GM12878 (cell line): ENCODE measurements at regions not wholly inside any gene's neighbourhood (a gene's known extent, or its start where the extent isn't known, plus 50 kb on each side); places are given as distances from the start of the nearest gene placed in this dataset.

Experiments used
- ATAC-seq: fragments of 200-7000 bp; cut with Tn5 transposase; 3 replicates; pipeline ENCODE4 v1.9.1; 2020; ENCODE audit warnings: mild to moderate bottlenecking, moderate library complexity
- BruUV-seq: library from RNA; stranded (reverse); fragments of 400-500 nt; replicated peaks from 2 replicates; lab custom pipeline; 2021; lab: Mats Ljungman, UMichigan
- CTCF ChIA-PET: fragments of 300-600 bp; sonication (Branson Sonifier 250); formaldehyde crosslinking; extraction: SDS; loops from one replicate; lab custom pipeline; 2021; ENCODE audit warnings: inconsistent platforms; lab: Yijun Ruan, JAX
- POLR2A ChIA-PET: fragments of 350-600 bp; formaldehyde crosslinking; extraction: SDS; loops from one replicate; lab custom pipeline; 2021; ENCODE audit warnings: inconsistent platforms; lab: Charles Lee
- RAD21 ChIA-PET: fragments of 300-600 bp; sonication (Branson Sonifier 250); formaldehyde crosslinking; loops from one replicate; lab custom pipeline; 2023; ENCODE audit warnings: antibody characterized with exemption; ENCODE audit not compliant: unreplicated experiment; lab: Charles Lee
- SMC1A ChIA-PET: fragments of 300-600 bp; sonication (Branson Sonifier 250); formaldehyde crosslinking; loops from one replicate; lab custom pipeline; 2023; ENCODE audit not compliant: unreplicated experiment, uncharacterized antibody; lab: Charles Lee
- DNase-seq: peaks from one replicate; pipeline ENCODE4 v3.0.0-alpha.2; 2011; ENCODE audit warnings: low read depth, low spot score
- FAIRE-seq: peaks from 3 replicates; lab custom pipeline; 2011; peaks lifted over from hg19 to GRCh38; lab: Jason Lieb, UNC
- H2AFZ ChIP-seq: 2 replicates; pipeline ENCODE4 v1.6.0; 2011; ENCODE audit warnings: low read depth, low read length, control low read depth; ENCODE audit not compliant: control insufficient read depth
- H3K27ac ChIP-seq: 2 replicates; pipeline ENCODE4 v1.5.1; 2011; ENCODE audit warnings: control low read depth; ENCODE audit not compliant: control insufficient read depth, insufficient read depth
- H3K27me3 ChIP-seq, 2 experiments: replicated peaks in 1 of 2; 2 replicates each; pipeline versions ENCODE4 v1.6.0 to v1.6.1; 2011; ENCODE audit warnings: low read length in 1 of 2; ENCODE audit not compliant: control insufficient read depth in 2 of 2, insufficient read depth in 2 of 2
- H3K36me3 ChIP-seq, 2 experiments: 2 replicates each; pipeline ENCODE4 v1.5.1; 2011; ENCODE audit warnings: low read length in 1 of 2; ENCODE audit not compliant: control insufficient read depth in 2 of 2, insufficient read depth in 2 of 2
- H3K4me1 ChIP-seq: 2 replicates; pipeline ENCODE4 v1.6.1; 2011; ENCODE audit warnings: mild to moderate bottlenecking, low read length, moderate library complexity, mixed read lengths; ENCODE audit not compliant: control insufficient read depth, insufficient read depth
- H3K4me2 ChIP-seq: 2 replicates; pipeline ENCODE4 v1.6.0; 2011; ENCODE audit warnings: control low read depth; ENCODE audit not compliant: control insufficient read depth, insufficient read depth
- H3K4me3 ChIP-seq: fragments of 200-600 bp; sonication (generic); 2 replicates; pipeline ENCODE4 v1.5.1; 2016
- H3K79me2 ChIP-seq: 2 replicates; pipeline ENCODE4 v1.6.0; 2011; ENCODE audit warnings: low read length; ENCODE audit not compliant: control insufficient read depth, insufficient read depth
- H3K9ac ChIP-seq: 2 replicates; pipeline ENCODE4 v1.8.0; 2011; ENCODE audit warnings: low read length, control low read depth, mixed read lengths; ENCODE audit not compliant: control insufficient read depth, insufficient read depth
- H3K9me3 ChIP-seq: replicated peaks from 3 replicates; pipeline ENCODE4 v1.5.1; 2011; ENCODE audit warnings: mild to moderate bottlenecking, low read length; ENCODE audit not compliant: control insufficient read depth, insufficient read depth
- H4K20me1 ChIP-seq: 2 replicates; pipeline ENCODE4 v1.6.0; 2011; ENCODE audit not compliant: control insufficient read depth, insufficient read depth
- BCL3 ChIP-seq: IDR thresholded peaks from 2 replicates; pipeline ENCODE4 v1.6.1; 2011; ENCODE audit warnings: borderline replicate concordance, low read depth, mild to moderate bottlenecking, moderate library complexity, low read length; ENCODE audit not compliant: insufficient read depth, poor library complexity, severe bottlenecking
- ETV6 ChIP-seq, 2 experiments: fragments of 450-650 bp in 1 of 2; IDR thresholded peaks in 1 of 2; conservative IDR thresholded peaks in 1 of 2; 2 replicates each; pipeline ENCODE4 v1.6.1; 2014; ENCODE audit warnings: antibody characterized with exemption in 1 of 2, borderline replicate concordance in 1 of 2, low read depth in 1 of 2, mild to moderate bottlenecking in 1 of 2, moderate library complexity in 1 of 2
- EZH2 ChIP-seq: IDR thresholded peaks from 2 replicates; pipeline ENCODE4 v1.6.1; 2012; ENCODE audit warnings: low read depth, mild to moderate bottlenecking, control low read depth, inconsistent platforms, low read length, borderline replicate concordance; ENCODE audit not compliant: control insufficient read depth
- FOXK2 ChIP-seq: fragments of 450-650 bp; IDR thresholded peaks from 2 replicates; pipeline ENCODE4 v1.6.1; 2017; ENCODE audit warnings: mild to moderate bottlenecking, moderate library complexity
- HCFC1 ChIP-seq: fragments of 150-350 bp; IDR thresholded peaks from 2 replicates; pipeline ENCODE4 v1.6.1; 2014; ENCODE audit warnings: low read length
- IKZF2 ChIP-seq, 2 experiments: fragments of 450-650 bp; IDR thresholded peaks; 2 replicates each; pipeline ENCODE4 v1.6.1; 2017; ENCODE audit warnings: mild to moderate bottlenecking in 2 of 2, moderate library complexity in 2 of 2
- MYC ChIP-seq: IDR thresholded peaks from 2 replicates; pipeline ENCODE4 v1.6.1; 2011; ENCODE audit warnings: mild to moderate bottlenecking, low read length, moderate library complexity, inconsistent platforms; ENCODE audit not compliant: insufficient read depth, insufficient replicate concordance, insufficient read length, severe bottlenecking
- NFYA ChIP-seq: IDR thresholded peaks from 2 replicates; pipeline ENCODE4 v1.6.1; 2011; ENCODE audit warnings: low read depth, mild to moderate bottlenecking, low read length, improper control_type of control experiment, borderline replicate concordance
- POLR2AphosphoS5 ChIP-seq: IDR thresholded peaks from 2 replicates; pipeline ENCODE4 v1.6.1; 2011; ENCODE audit warnings: mild to moderate bottlenecking, low read length, inconsistent platforms
- RAD21 ChIP-seq: IDR thresholded peaks from 2 replicates; pipeline ENCODE4 v1.6.1; 2011; ENCODE audit warnings: mild to moderate bottlenecking, low read depth, low read length, moderate library complexity; ENCODE audit not compliant: insufficient read depth
- RAD51 ChIP-seq: fragments of 450-650 bp; IDR thresholded peaks from 2 replicates; pipeline ENCODE4 v1.6.1; 2016; ENCODE audit warnings: moderate library complexity, mild to moderate bottlenecking, inconsistent platforms
- SIX5 ChIP-seq: IDR thresholded peaks from 2 replicates; pipeline ENCODE4 v1.6.1; 2011; ENCODE audit warnings: mild to moderate bottlenecking, low read depth, low read length, moderate library complexity; ENCODE audit not compliant: severe bottlenecking
- SMAD1 ChIP-seq: fragments of 450-650 bp; IDR thresholded peaks from 2 replicates; pipeline ENCODE4 v1.6.1; 2018; ENCODE audit warnings: mild to moderate bottlenecking, low read depth; ENCODE audit not compliant: partially characterized antibody
- WGBS: methylation state at CpG from one replicate; pipeline ENCODE4 v1.1.6; 2016; ENCODE audit warnings: low lambda C conversion rate; ENCODE audit not compliant: insufficient replicate concordance, insufficient coverage; ENCODE audit errors: missing lambda C conversion rate; 5-methylcytosine and 5-hydroxymethylcytosine counted together
- in situ Hi-C: fragments of 300-500 bp; cut with MboI; formaldehyde crosslinking; loops from 9 replicates; pipeline ENCODE4 v1.14.3; 2018; ENCODE audit warnings: mixed read lengths
- intact Hi-C: fragments of 100-400 bp; cut with micrococcal nuclease; formaldehyde crosslinking; loops from one replicate; pipeline ENCODE4 v1.14.2; 2022; ENCODE audit not compliant: unreplicated experiment
- TF ChIP-seq, protein P1 (sequence below): fragments of 450-650 bp; IDR thresholded peaks from 2 replicates; pipeline ENCODE4 v1.6.1; 2017; ENCODE audit warnings: borderline replicate concordance
- TF ChIP-seq, protein P2 (sequence below): fragments of 450-650 bp; formaldehyde crosslinking; IDR thresholded peaks from 2 replicates; pipeline ENCODE4 v1.5.0; 2022; ENCODE audit warnings: mild to moderate bottlenecking, missing genetic modification characterization

DNA sequence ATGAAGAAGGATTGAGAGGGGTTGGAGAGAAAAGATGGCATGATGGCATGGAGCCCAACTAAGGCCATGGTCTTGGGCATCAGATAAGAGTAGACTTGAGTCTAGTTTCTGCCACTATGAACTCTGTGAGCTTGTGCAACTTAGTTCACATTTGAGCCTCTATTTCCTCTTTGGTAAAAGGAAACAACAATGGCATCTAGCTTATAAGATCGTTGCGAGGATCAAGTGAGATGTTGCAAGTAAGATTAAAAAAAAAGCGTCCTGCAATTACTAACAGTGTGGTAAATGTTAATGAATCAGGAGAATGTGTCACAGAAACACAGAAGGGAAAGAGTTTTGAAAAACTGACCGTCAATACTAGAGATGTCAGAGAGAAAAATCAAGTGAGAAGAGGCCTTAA, 202.9 kb upstream of the FGGY start:
- no peak overlapping the region for H2AFZ ChIP-seq
- no peaks in the 10 kb centered on the region for H3K36me3 ChIP-seq
- H3K9me3 ChIP-seq = no peaks in the 10 kb centered on the region; the same call in 2 of the 3 replicates
- CTCF ChIA-PET = no interaction called here
- peaks cover 6% of the 10 kb centered on the region; the same call in 1 of the 2 replicates for H3K4me1 ChIP-seq
- no peak overlapping the region for H3K4me2 ChIP-seq
- DNase-seq = no peak
- no peak overlapping the region for H3K9ac ChIP-seq
- RAD21 ChIA-PET = no interaction called here
- no peaks in the 10 kb centered on the region for H4K20me1 ChIP-seq
- intact Hi-C loops (no loop called here), in situ Hi-C loops (no loop called here)
- BruUV-seq = no TSS peak
- SMC1A ChIA-PET = interaction anchor here (0.5 to 0.7 kb wide), 2 partner anchors 235 to 286 kb away, joined by 3 to 4 read pairs; no protein-coding TSS in a partner anchor
- no peaks in the 10 kb centered on the region for H3K27me3 ChIP-seq
- ATAC-seq = no peak
- FAIRE-seq = no peak
- no peak for TF ChIP-seq SMAD1
- TF ChIP-seq POLR2AphosphoS5 = no peak
- TF ChIP-seq IKZF2 (IDR thresholded peaks at IDR 0.05) = no peak
- TF ChIP-seq HCFC1 = no peak
- TF ChIP-seq, protein P1, sequence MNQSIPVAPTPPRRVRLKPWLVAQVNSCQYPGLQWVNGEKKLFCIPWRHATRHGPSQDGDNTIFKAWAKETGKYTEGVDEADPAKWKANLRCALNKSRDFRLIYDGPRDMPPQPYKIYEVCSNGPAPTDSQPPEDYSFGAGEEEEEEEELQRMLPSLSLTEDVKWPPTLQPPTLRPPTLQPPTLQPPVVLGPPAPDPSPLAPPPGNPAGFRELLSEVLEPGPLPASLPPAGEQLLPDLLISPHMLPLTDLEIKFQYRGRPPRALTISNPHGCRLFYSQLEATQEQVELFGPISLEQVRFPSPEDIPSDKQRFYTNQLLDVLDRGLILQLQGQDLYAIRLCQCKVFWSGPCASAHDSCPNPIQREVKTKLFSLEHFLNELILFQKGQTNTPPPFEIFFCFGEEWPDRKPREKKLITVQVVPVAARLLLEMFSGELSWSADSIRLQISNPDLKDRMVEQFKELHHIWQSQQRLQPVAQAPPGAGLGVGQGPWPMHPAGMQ = no peak
- TF ChIP-seq MYC = no peak
- TF ChIP-seq SIX5 = no peak
- TF ChIP-seq FOXK2 = no peak
- TF ChIP-seq, protein P2, sequence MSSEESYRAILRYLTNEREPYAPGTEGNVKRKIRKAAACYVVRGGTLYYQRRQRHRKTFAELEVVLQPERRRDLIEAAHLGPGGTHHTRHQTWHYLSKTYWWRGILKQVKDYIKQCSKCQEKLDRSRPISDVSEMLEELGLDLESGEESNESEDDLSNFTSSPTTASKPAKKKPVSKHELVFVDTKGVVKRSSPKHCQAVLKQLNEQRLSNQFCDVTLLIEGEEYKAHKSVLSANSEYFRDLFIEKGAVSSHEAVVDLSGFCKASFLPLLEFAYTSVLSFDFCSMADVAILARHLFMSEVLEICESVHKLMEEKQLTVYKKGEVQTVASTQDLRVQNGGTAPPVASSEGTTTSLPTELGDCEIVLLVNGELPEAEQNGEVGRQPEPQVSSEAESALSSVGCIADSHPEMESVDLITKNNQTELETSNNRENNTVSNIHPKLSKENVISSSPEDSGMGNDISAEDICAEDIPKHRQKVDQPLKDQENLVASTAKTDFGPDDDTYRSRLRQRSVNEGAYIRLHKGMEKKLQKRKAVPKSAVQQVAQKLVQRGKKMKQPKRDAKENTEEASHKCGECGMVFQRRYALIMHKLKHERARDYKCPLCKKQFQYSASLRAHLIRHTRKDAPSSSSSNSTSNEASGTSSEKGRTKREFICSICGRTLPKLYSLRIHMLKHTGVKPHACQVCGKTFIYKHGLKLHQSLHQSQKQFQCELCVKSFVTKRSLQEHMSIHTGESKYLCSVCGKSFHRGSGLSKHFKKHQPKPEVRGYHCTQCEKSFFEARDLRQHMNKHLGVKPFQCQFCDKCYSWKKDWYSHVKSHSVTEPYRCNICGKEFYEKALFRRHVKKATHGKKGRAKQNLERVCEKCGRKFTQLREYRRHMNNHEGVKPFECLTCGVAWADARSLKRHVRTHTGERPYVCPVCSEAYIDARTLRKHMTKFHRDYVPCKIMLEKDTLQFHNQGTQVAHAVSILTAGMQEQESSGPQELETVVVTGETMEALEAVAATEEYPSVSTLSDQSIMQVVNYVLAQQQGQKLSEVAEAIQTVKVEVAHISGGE (CRISPR knock-in tag) = no peak
- TF ChIP-seq NFYA = no peak
- no peak for TF ChIP-seq EZH2
- no peak for TF ChIP-seq BCL3
- TF ChIP-seq ETV6 (conservative IDR thresholded peaks at IDR 0.05 in 1 of 2, IDR thresholded peaks at IDR 0.05 in 1 of 2; ENCODE audit: borderline replicate concordance in 1 of 2, low read depth in 1 of 2) = no peak
- TF ChIP-seq RAD21 = no peak
- no peak for TF ChIP-seq RAD51
- POLR2A ChIA-PET = no interaction called here
- no peaks in the 10 kb centered on the region for H3K79me2 ChIP-seq
- H3K4me3 ChIP-seq = no peak overlapping the region
- no peak overlapping the region for H3K27ac ChIP-seq
- 70% methylated on average over 4 of the region's 4 CpGs for WGBS
